OCI-LY1 (cell line): ENCODE measurements at regions not wholly inside any gene's neighbourhood (a gene's known extent, or its start where the extent isn't known, plus 50 kb on each side); places are given as distances from the start of the nearest gene placed in this dataset.

ENCODE experiments used
- H2AFZ ChIP-seq: fragments of 200-600 bp; sonication (generic), shearing (Covaris generic); 2 replicates; pipeline ENCODE4 v1.6.0; 2014; ENCODE audit warnings: antibody characterized with exemption, mild to moderate bottlenecking, low read length
- H3F3A ChIP-seq: fragments of 200-600 bp; sonication (generic), shearing (Covaris generic); 2 replicates; pipeline ENCODE4 v1.6.0; 2014; ENCODE audit warnings: mild to moderate bottlenecking, antibody characterized with exemption, low read length, moderate library complexity; ENCODE audit not compliant: insufficient read depth
- H3K27ac ChIP-seq: fragments of 200-600 bp; sonication (generic); 2 replicates; pipeline ENCODE4 v1.5.1; 2014; ENCODE audit warnings: low read length, mixed run types, mild to moderate bottlenecking, low read depth; ENCODE audit not compliant: poor library complexity, severe bottlenecking
- H3K27me3 ChIP-seq: fragments of 200-600 bp; sonication (generic); 2 replicates; pipeline ENCODE4 v1.6.0; 2014; ENCODE audit warnings: antibody characterized with exemption, mild to moderate bottlenecking, low read length, moderate library complexity; ENCODE audit not compliant: insufficient read depth
- H3K36me3 ChIP-seq: fragments of 200-600 bp; sonication (generic); 2 replicates; pipeline ENCODE4 v1.6.1; 2014; ENCODE audit warnings: mild to moderate bottlenecking, antibody characterized with exemption, low read length, moderate library complexity, mixed read lengths; ENCODE audit not compliant: insufficient read depth
- H3K4me1 ChIP-seq: fragments of 200-600 bp; sonication (generic); 2 replicates; pipeline ENCODE4 v1.5.1; 2014; ENCODE audit warnings: mild to moderate bottlenecking, low read length, moderate library complexity; ENCODE audit not compliant: insufficient read depth, severe bottlenecking
- H3K4me2 ChIP-seq: fragments of 200-600 bp; sonication (generic), shearing (Covaris generic); 2 replicates; pipeline ENCODE4 v1.6.1; 2014; ENCODE audit warnings: low read length
- H3K4me3 ChIP-seq: fragments of 200-600 bp; sonication (generic); 2 replicates; pipeline ENCODE4 v1.5.1; 2014; ENCODE audit warnings: low read length, low read depth, mild to moderate bottlenecking, mixed read lengths; ENCODE audit not compliant: poor library complexity, severe bottlenecking
- H3K79me2 ChIP-seq: fragments of 200-600 bp; shearing (Covaris generic); 2 replicates; pipeline ENCODE4 v1.6.1; 2016; ENCODE audit warnings: mixed run types, low read length, mixed read lengths; ENCODE audit not compliant: insufficient read depth
- H3K9ac ChIP-seq: fragments of 200-600 bp; sonication (generic), shearing (Covaris generic); 2 replicates; pipeline ENCODE4 v1.6.1; 2014; ENCODE audit warnings: mild to moderate bottlenecking, low read length, mixed read lengths
- H3K9me2 ChIP-seq: fragments of 200-600 bp; sonication (generic), shearing (Covaris generic); 2 replicates; pipeline ENCODE4 v1.6.1; 2014; ENCODE audit warnings: low read depth, mild to moderate bottlenecking, low read length, mixed read lengths
- H3K9me3 ChIP-seq: fragments of 200-600 bp; shearing (Covaris generic); 2 replicates; pipeline ENCODE4 v1.6.1; 2014; ENCODE audit warnings: low read length, mixed read lengths
- H4K20me1 ChIP-seq: fragments of 200-600 bp; sonication (generic), shearing (Covaris generic); 2 replicates; pipeline ENCODE4 v1.6.0; 2016; ENCODE audit warnings: mild to moderate bottlenecking, low read length; ENCODE audit not compliant: insufficient read depth
- EZH2 ChIP-seq: fragments of 200-600 bp; sonication (generic), shearing (Covaris generic); IDR thresholded peaks from 2 replicates; pipeline ENCODE4 v1.8.0; 2017; ENCODE audit warnings: borderline replicate concordance, mixed run types, mild to moderate bottlenecking, antibody characterized with exemption, low read length, moderate library complexity, mixed read lengths
- TF ChIP-seq, protein P1 (sequence below): fragments of 200-600 bp; sonication (generic), shearing (Covaris generic); IDR thresholded peaks from 2 replicates; pipeline ENCODE4 v1.5.1; 2017; ENCODE audit warnings: mild to moderate bottlenecking, antibody characterized with exemption, low read length, moderate library complexity, mixed read lengths

DNA sequence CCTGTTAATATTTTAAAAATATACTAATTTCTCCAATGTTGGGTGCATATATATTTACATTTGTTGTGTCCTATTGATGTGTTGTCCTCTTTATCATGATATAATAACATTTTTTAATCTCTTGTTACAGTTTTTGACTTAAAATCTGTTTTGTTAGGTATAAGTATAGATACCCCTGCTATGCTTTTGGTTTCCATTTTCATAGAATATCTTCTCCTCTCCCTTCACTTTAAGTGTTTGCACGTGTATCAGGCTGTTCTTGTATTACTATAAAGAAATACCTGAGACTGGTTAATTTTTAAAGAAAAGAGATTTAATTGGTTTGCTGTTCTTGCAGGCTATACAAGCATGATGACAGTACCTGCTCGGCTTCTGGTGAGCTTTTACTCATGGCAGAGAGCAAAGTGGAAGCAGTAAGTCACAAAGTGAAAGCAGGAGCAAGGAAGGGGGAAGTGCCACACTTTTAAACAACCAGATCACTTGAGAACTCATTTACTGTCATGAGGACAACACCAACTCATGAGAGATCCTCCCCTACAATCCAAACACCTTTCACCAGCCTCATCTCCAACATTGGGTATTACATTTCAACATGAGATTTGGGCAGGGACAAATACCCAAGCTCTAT is 340.5 kb upstream of the SYNCRIP start:
- Histone ChIP-seq H3K9me3 (no peaks in the 10 kb centered on the region; the same call in 1 of the 2 replicates), H2AFZ (no peak overlapping the region), H3K4me3 (no peak overlapping the region), H4K20me1 (no peaks in the 10 kb centered on the region), H3F3A (no peaks in the 10 kb centered on the region), H3K79me2 (no peaks in the 10 kb centered on the region), H3K9me2 (no peaks in the 10 kb centered on the region), H3K27ac (no peak overlapping the region), H3K36me3 (no peaks in the 10 kb centered on the region), H3K4me1 (no peaks in the 10 kb centered on the region), H3K9ac (no peak overlapping the region), H3K27me3 (no peaks in the 10 kb centered on the region), H3K4me2 (no peak overlapping the region)
- TF ChIP-seq, protein P1, sequence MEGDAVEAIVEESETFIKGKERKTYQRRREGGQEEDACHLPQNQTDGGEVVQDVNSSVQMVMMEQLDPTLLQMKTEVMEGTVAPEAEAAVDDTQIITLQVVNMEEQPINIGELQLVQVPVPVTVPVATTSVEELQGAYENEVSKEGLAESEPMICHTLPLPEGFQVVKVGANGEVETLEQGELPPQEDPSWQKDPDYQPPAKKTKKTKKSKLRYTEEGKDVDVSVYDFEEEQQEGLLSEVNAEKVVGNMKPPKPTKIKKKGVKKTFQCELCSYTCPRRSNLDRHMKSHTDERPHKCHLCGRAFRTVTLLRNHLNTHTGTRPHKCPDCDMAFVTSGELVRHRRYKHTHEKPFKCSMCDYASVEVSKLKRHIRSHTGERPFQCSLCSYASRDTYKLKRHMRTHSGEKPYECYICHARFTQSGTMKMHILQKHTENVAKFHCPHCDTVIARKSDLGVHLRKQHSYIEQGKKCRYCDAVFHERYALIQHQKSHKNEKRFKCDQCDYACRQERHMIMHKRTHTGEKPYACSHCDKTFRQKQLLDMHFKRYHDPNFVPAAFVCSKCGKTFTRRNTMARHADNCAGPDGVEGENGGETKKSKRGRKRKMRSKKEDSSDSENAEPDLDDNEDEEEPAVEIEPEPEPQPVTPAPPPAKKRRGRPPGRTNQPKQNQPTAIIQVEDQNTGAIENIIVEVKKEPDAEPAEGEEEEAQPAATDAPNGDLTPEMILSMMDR: no peak
- TF ChIP-seq EZH2: no peak

DNA sequence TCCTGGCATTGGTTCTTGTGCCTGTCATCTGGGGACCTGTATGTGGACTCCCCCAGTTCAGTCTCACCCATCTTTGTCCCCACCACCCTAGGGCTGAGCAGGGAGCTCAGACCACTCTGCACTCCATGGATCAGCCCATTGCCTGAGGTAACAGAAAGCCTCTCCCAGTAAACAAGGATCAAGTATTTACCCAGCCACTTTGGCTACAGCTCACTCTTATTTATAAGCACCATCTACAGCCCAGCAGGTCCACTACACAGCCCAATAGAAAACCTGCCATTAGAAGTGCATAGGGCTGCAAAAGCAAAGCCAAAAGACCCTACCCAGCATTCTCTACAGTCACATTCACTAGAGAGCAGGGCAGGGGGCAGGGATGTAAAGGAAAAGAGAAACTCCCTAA is 335.0 kb upstream of the SYNCRIP start:
- no peak overlapping the region for H2AFZ ChIP-seq
- H3K79me2 ChIP-seq: no peaks in the 10 kb centered on the region
- H3K36me3 ChIP-seq: no peaks in the 10 kb centered on the region
- H3K9ac ChIP-seq: no peak overlapping the region
- no peak overlapping the region for H3K4me3 ChIP-seq
- H3K4me1 ChIP-seq: no peaks in the 10 kb centered on the region
- H3K4me2 ChIP-seq: no peak overlapping the region
- H3F3A ChIP-seq: no peaks in the 10 kb centered on the region
- no peaks in the 10 kb centered on the region for H3K9me2 ChIP-seq
- no peaks in the 10 kb centered on the region for H4K20me1 ChIP-seq
- no peaks in the 10 kb centered on the region for H3K27me3 ChIP-seq
- no peak overlapping the region for H3K27ac ChIP-seq
- no peaks in the 10 kb centered on the region for H3K9me3 ChIP-seq
- TF ChIP-seq EZH2: no peak
- TF ChIP-seq, protein P1: no peak

DNA sequence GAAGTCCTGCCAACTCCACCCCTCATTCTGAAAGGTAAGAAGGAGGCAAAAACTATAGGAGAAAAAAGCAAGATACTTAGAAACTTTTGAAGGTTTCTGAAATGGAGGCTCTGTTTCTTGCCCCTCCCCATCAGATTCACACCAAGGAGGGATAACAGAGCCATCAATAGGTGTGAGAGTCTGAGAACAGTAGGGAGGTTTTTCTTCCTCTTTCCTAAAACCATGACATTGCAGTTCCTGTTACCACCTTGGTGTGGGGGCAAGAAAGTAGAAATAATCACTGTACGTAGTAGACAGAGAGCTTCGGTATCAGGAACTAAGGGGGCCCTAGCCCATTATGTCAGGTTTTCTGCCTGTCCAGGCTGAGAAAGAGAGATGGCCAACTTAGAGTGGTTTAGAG is 333.3 kb upstream of the SYNCRIP start:
- Histone ChIP-seq H3K9me3 (no peaks in the 10 kb centered on the region), H3F3A (no peaks in the 10 kb centered on the region), H3K4me1 (no peaks in the 10 kb centered on the region), H3K79me2 (no peaks in the 10 kb centered on the region), H3K9ac (no peak overlapping the region), H3K27ac (no peak overlapping the region), H3K4me3 (no peak overlapping the region), H3K9me2 (no peaks in the 10 kb centered on the region), H4K20me1 (no peaks in the 10 kb centered on the region), H3K36me3 (no peaks in the 10 kb centered on the region), H3K27me3 (no peaks in the 10 kb centered on the region), H2AFZ (no peak overlapping the region), H3K4me2 (no peak overlapping the region)
- TF ChIP-seq, protein P1: no peak
- no peak for TF ChIP-seq EZH2
